ENCODE measurements at regions not wholly inside any gene's neighbourhood (a gene's known extent, or its start where the extent isn't known, plus 50 kb on each side); places are given as distances from the start of the nearest gene placed in this dataset.

- TF ChIP-seq ELF1 (tag; IDR thresholded peaks at IDR 0.05) (no peak), EP400 (IDR thresholded peaks at IDR 0.05) (no peak), ZC3H11A (IDR thresholded peaks at IDR 0.05; ENCODE audit: low read depth, low read length) (no peak), ILK (tag; IDR thresholded peaks at IDR 0.05; ENCODE audit: borderline replicate concordance, low read depth) (peak; percentile 82; the same call in 1 of the 2 replicates), SRSF3 (IDR thresholded peaks at IDR 0.05; ENCODE audit: insufficient read depth, low read length) (no peak), DDX20 (tag; IDR thresholded peaks at IDR 0.05; ENCODE audit: low read depth) (peak; percentile 86), SIN3B (IDR thresholded peaks at IDR 0.05; ENCODE audit: low read depth) (no peak), LARP7 (IDR thresholded peaks at IDR 0.05) (no peak), CREM (IDR thresholded peaks at IDR 0.05; ENCODE audit: low read depth) (no peak), RREB1 (CRISPR knock-in tag; IDR thresholded peaks at IDR 0.05) (peak; percentile 97), MCM3 (IDR thresholded peaks at IDR 0.05) (no peak), SIRT6 (IDR thresholded peaks at IDR 0.05; ENCODE audit: low read depth, low read length) (no peak), NCOA6 (IDR thresholded peaks at IDR 0.05) (no peak), ZBTB12 (CRISPR knock-in tag; IDR thresholded peaks at IDR 0.05) (peak; percentile 92), ZNF609 (CRISPR knock-in tag; IDR thresholded peaks at IDR 0.05; ENCODE audit: borderline replicate concordance) (no peak), NR3C1 (CRISPR knock-in tag; IDR thresholded peaks at IDR 0.05) (no peak)
These were observed 77.3 kb upstream of the NEK7 start (continued) for GRCh38 chr1:198079432-198079951.

Measured in K562 (cell line).